ENCODE measurements at regions not wholly inside any gene's neighbourhood (a gene's known extent, or its start where the extent isn't known, plus 50 kb on each side); places are given as distances from the start of the nearest gene placed in this dataset.

- H3K36me3 ChIP-seq (ENCODE audit: insufficient read depth, low read length): no peaks in the 10 kb centered on the region
Observed at GRCh38 chr9:85244856-85245255, 496.9 kb downstream of the AGTPBP1 start.

GRCh38 chr9:85243977-85244376 lies 497.8 kb downstream of the AGTPBP1 start:
- Histone ChIP-seq H3K27ac (ENCODE audit: low read depth, low read length, poor library complexity, severe bottlenecking) (no peak overlapping the region), H3K4me2 (ENCODE audit: low read length) (no peak overlapping the region), H3K9me2 (ENCODE audit: low read depth, low read length) (no peaks in the 10 kb centered on the region), H3F3A (ENCODE audit: insufficient read depth, low read length) (no peaks in the 10 kb centered on the region), H4K20me1 (ENCODE audit: insufficient read depth, low read length) (no peaks in the 10 kb centered on the region), H3K27me3 (ENCODE audit: insufficient read depth, low read length) (no peaks in the 10 kb centered on the region), H2AFZ (ENCODE audit: low read length) (no peak overlapping the region), H3K36me3 (ENCODE audit: insufficient read depth, low read length) (no peaks in the 10 kb centered on the region), H3K4me1 (ENCODE audit: insufficient read depth, low read length, severe bottlenecking) (no peaks in the 10 kb centered on the region), H3K4me3 (ENCODE audit: low read depth, low read length, poor library complexity, severe bottlenecking) (no peak overlapping the region), H3K9ac (ENCODE audit: low read length) (no peak overlapping the region), H3K9me3 (ENCODE audit: low read length) (no peaks in the 10 kb centered on the region), H3K79me2 (ENCODE audit: insufficient read depth, low read length) (no peaks in the 10 kb centered on the region)
- TF ChIP-seq EZH2 (IDR thresholded peaks at IDR 0.05; ENCODE audit: borderline replicate concordance, low read length) (no peak), CTCF (IDR thresholded peaks at IDR 0.05; ENCODE audit: low read length) (no peak)

More at GRCh38 chr9:85244856-85245255, 496.9 kb downstream of the AGTPBP1 start:
- Histone ChIP-seq H4K20me1 (ENCODE audit: insufficient read depth, low read length) (no peaks in the 10 kb centered on the region), H3K27ac (ENCODE audit: low read depth, low read length, poor library complexity, severe bottlenecking) (no peak overlapping the region), H3K4me2 (ENCODE audit: low read length) (no peak overlapping the region), H3K9me2 (ENCODE audit: low read depth, low read length) (no peaks in the 10 kb centered on the region), H3K4me3 (ENCODE audit: low read depth, low read length, poor library complexity, severe bottlenecking) (no peak overlapping the region), H3K4me1 (ENCODE audit: insufficient read depth, low read length, severe bottlenecking) (no peaks in the 10 kb centered on the region), H3F3A (ENCODE audit: insufficient read depth, low read length) (no peaks in the 10 kb centered on the region), H3K27me3 (ENCODE audit: insufficient read depth, low read length) (no peaks in the 10 kb centered on the region), H2AFZ (ENCODE audit: low read length) (no peak overlapping the region), H3K9ac (ENCODE audit: low read length) (no peak overlapping the region), H3K9me3 (ENCODE audit: low read length) (no peaks in the 10 kb centered on the region), H3K79me2 (ENCODE audit: insufficient read depth, low read length) (no peaks in the 10 kb centered on the region)
- TF ChIP-seq EZH2 (IDR thresholded peaks at IDR 0.05; ENCODE audit: borderline replicate concordance, low read length) (no peak), CTCF (IDR thresholded peaks at IDR 0.05; ENCODE audit: low read length) (no peak)

GRCh38 chr9:85237478-85237877 lies 504.3 kb downstream of the AGTPBP1 start:
- no peaks in the 10 kb centered on the region for H3K9me3 ChIP-seq (ENCODE audit: low read length)
- H3K79me2 ChIP-seq (ENCODE audit: insufficient read depth, low read length): no peaks in the 10 kb centered on the region
- H3K9ac ChIP-seq (ENCODE audit: low read length): no peak overlapping the region
- no peak overlapping the region for H2AFZ ChIP-seq (ENCODE audit: low read length)
- TF ChIP-seq CTCF (IDR thresholded peaks at IDR 0.05; ENCODE audit: low read length): no peak
- no peak for TF ChIP-seq EZH2 (IDR thresholded peaks at IDR 0.05; ENCODE audit: borderline replicate concordance, low read length)
- H3K27me3 ChIP-seq (ENCODE audit: insufficient read depth, low read length): no peaks in the 10 kb centered on the region
- no peaks in the 10 kb centered on the region for H3K36me3 ChIP-seq (ENCODE audit: insufficient read depth, low read length)
- H3K4me3 ChIP-seq (ENCODE audit: low read depth, low read length, poor library complexity, severe bottlenecking): no peak overlapping the region
- H3F3A ChIP-seq (ENCODE audit: insufficient read depth, low read length): no peaks in the 10 kb centered on the region
- no peaks in the 10 kb centered on the region for H3K4me1 ChIP-seq (ENCODE audit: insufficient read depth, low read length, severe bottlenecking)
- no peaks in the 10 kb centered on the region for H3K9me2 ChIP-seq (ENCODE audit: low read depth, low read length)
- H4K20me1 ChIP-seq (ENCODE audit: insufficient read depth, low read length): no peaks in the 10 kb centered on the region
- no peak overlapping the region for H3K27ac ChIP-seq (ENCODE audit: low read depth, low read length, poor library complexity, severe bottlenecking)
- no peak overlapping the region for H3K4me2 ChIP-seq (ENCODE audit: low read length)
